Type B pancreatic cell (in vitro differentiated cells): ENCODE measurements at regions not wholly inside any gene's neighbourhood (a gene's known extent, or its start where the extent isn't known, plus 50 kb on each side); places are given as distances from the start of the nearest gene placed in this dataset.

Experiments used
- DNase-seq: peaks from one replicate; pipeline ENCODE4 v3.0.0; 2021; ENCODE audit warnings: mixed read lengths; ENCODE audit not compliant: unreplicated experiment; ENCODE audit errors: extremely low spot score
- H3K27ac Mint-ChIP-seq: 2 replicates; pipeline ENCODE4 v1.8.0; 2021; ENCODE audit warnings: mild to moderate bottlenecking, mixed read lengths
- H3K27me3 Mint-ChIP-seq: 2 replicates; pipeline ENCODE4 v1.8.0; 2021; ENCODE audit warnings: mixed read lengths
- H3K36me3 Mint-ChIP-seq: 2 replicates; pipeline ENCODE4 v1.8.0; 2021; ENCODE audit warnings: mixed read lengths
- H3K4me1 Mint-ChIP-seq: one replicate; pipeline ENCODE4 v1.8.0; 2021; ENCODE audit warnings: mixed read lengths; ENCODE audit not compliant: unreplicated experiment
- H3K4me3 Mint-ChIP-seq: 2 replicates; pipeline ENCODE4 v1.8.0; 2021; ENCODE audit warnings: mild to moderate bottlenecking, mixed read lengths
- H3K9me3 Mint-ChIP-seq: 2 replicates; pipeline ENCODE4 v1.8.0; 2021; ENCODE audit warnings: mixed read lengths
- CTCF ChIP-seq: fragments of 200-600 bp; sonication (generic); conservative IDR thresholded peaks from 2 replicates; pipeline ENCODE4 v1.5.0; 2021; ENCODE audit warnings: antibody characterized with exemption, mild to moderate bottlenecking

- H3K36me3 Mint-ChIP-seq: no peaks in the 10 kb centered on the region
- no peak for DNase-seq
These were observed 421.7 kb downstream of the CDK5RAP2 start for GRCh38 chr9:120158221-120158620.

DNA sequence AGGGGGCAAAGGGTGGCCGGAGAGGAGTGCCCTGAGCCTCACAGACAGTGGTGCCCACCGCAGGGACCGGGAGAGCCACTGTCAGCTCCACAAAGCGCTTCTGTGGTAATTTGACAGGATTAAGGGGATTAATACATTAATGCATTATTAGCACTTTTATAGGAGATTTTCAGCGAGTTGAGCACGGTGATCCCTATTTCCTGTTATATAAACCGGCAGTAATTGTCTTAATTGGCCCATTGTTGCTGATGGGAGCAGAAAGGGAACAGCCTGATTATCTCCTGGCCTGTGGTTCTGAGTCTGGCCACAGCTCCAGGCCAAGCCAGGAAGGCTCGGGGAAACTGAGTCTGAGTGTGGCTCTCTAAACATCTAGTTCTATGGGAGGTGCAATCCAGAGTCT lies 423.6 kb downstream of the CDK5RAP2 start:
- Mint-ChIP-seq H3K4me3 (no peak overlapping the region), H3K27ac (no peak overlapping the region), H3K9me3 (no peaks in the 10 kb centered on the region), H3K36me3 (no peaks in the 10 kb centered on the region), H3K27me3 (peaks cover 9% of the 10 kb centered on the region), H3K4me1 (no peaks in the 10 kb centered on the region)
- DNase-seq: no peak
- no peak for TF ChIP-seq CTCF

More at GRCh38 chr9:120158221-120158620, 421.7 kb downstream of the CDK5RAP2 start:
- Mint-ChIP-seq H3K4me1 (peaks cover 4% of the 10 kb centered on the region), H3K4me3 (no peak overlapping the region), H3K9me3 (no peaks in the 10 kb centered on the region), H3K27ac (no peak overlapping the region), H3K27me3 (peaks cover 9% of the 10 kb centered on the region)
- no peak for TF ChIP-seq CTCF

- peaks cover 9% of the 10 kb centered on the region for H3K27me3 Mint-ChIP-seq
- H3K9me3 Mint-ChIP-seq: no peaks in the 10 kb centered on the region
- no peaks in the 10 kb centered on the region for H3K4me1 Mint-ChIP-seq
- no peaks in the 10 kb centered on the region for H3K36me3 Mint-ChIP-seq
- no peak overlapping the region for H3K4me3 Mint-ChIP-seq
- no peak for TF ChIP-seq CTCF
- DNase-seq: no peak
- no peak overlapping the region for H3K27ac Mint-ChIP-seq
These were observed 426.7 kb downstream of the CDK5RAP2 start for GRCh38 chr9:120153258-120153657.

DNA sequence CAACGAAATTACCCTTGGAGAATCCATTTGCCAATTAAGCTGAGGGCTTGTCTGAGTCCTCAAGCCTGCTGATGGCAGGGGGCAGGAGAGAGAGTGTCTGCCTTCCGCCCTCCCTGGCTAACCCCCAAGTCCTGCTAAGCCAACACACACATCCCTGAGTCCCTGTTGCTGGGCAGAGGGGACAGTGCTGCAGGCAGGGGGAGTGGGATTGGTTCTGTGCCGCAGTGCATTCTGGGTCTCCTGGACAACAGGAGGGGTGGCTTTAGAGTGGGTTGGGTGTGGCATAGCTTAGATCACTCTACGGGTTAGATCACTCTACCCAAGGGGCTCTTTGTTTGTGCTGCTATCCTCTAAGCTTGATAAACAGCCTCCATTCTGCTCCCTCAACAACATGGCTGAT lies 427.7 kb downstream of the CDK5RAP2 start:
- no peaks in the 10 kb centered on the region for H3K4me1 Mint-ChIP-seq
- H3K9me3 Mint-ChIP-seq: no peaks in the 10 kb centered on the region
- no peak overlapping the region for H3K4me3 Mint-ChIP-seq
- TF ChIP-seq CTCF: no peak
- H3K36me3 Mint-ChIP-seq: no peaks in the 10 kb centered on the region
- DNase-seq: no peak
- H3K27ac Mint-ChIP-seq: no peak overlapping the region
- peaks cover 9% of the 10 kb centered on the region for H3K27me3 Mint-ChIP-seq

DNA sequence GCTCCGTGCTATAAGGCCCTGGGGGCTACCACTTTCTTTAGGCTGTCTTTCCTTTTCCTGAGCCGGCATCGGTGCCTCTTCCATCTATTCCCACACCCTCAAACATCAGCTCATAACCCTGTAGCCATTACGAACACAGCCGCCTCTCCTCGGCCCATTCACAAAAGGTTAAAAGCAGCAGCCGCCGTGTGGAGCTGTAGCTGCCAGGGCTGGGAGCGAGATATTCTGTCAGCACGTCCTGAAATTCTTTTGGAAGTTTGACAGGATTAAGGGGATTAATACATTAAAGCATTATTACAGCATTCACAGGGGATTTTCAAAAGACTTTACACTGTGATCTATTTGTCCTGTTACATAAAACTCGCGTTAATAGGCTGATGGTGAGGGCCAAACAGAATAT lies 428.2 kb downstream of the CDK5RAP2 start:
- no peak overlapping the region for H3K27ac Mint-ChIP-seq
- no peaks in the 10 kb centered on the region for H3K9me3 Mint-ChIP-seq
- H3K36me3 Mint-ChIP-seq: no peaks in the 10 kb centered on the region
- H3K4me3 Mint-ChIP-seq: no peak overlapping the region
- no peak for TF ChIP-seq CTCF
- no peak for DNase-seq
- no peaks in the 10 kb centered on the region for H3K4me1 Mint-ChIP-seq
- H3K27me3 Mint-ChIP-seq: peaks cover 9% of the 10 kb centered on the region

GRCh38 chr9:120151149-120151548 lies 428.8 kb downstream of the CDK5RAP2 start:
- TF ChIP-seq CTCF: no peak
- no peak for DNase-seq
- Mint-ChIP-seq H3K9me3 (no peaks in the 10 kb centered on the region), H3K27ac (no peak overlapping the region), H3K4me1 (no peaks in the 10 kb centered on the region), H3K36me3 (no peaks in the 10 kb centered on the region), H3K27me3 (peaks cover 9% of the 10 kb centered on the region), H3K4me3 (no peak overlapping the region)
